ENCODE measurements at regions not wholly inside any gene's neighbourhood (a gene's known extent, or its start where the extent isn't known, plus 50 kb on each side); places are given as distances from the start of the nearest gene placed in this dataset.

- no peak for TF ChIP-seq CTCF (conservative IDR thresholded peaks at IDR 0.05)
- no peak for TF ChIP-seq ZFX (IDR thresholded peaks at IDR 0.05)
Observed at GRCh38 chr5:11984196-11984595, 80.0 kb upstream of the CTNND2 start.
